BE2C (cell line): ENCODE measurements at regions not wholly inside any gene's neighbourhood (a gene's known extent, or its start where the extent isn't known, plus 50 kb on each side); places are given as distances from the start of the nearest gene placed in this dataset.

Experiments used
- DNase-seq: peaks from one replicate; pipeline ENCODE4 v3.0.0-alpha.2; 2020
- H3K27me3 ChIP-seq: fragments of 250-450 bp; sonication (Bioruptor Pico); 2 replicates; pipeline ENCODE4 v1.5.1; 2020; ENCODE audit warnings: mild to moderate bottlenecking
- H3K36me3 ChIP-seq: fragments of 250-450 bp; sonication (Bioruptor Pico); 2 replicates; pipeline ENCODE4 v1.5.1; 2020; ENCODE audit warnings: mild to moderate bottlenecking
- H3K4me1 ChIP-seq: fragments of 250-450 bp; sonication (Bioruptor Pico); 2 replicates; pipeline ENCODE4 v1.5.1; 2020
- H3K4me3 ChIP-seq: 2 replicates; pipeline ENCODE4 v1.5.1; 2011; ENCODE audit warnings: low read depth, low read length
- H3K9me3 ChIP-seq: fragments of 250-450 bp; sonication (Bioruptor Pico); 2 replicates; pipeline ENCODE4 v1.5.1; 2020
- TF ChIP-seq, protein P1 (sequence below): IDR thresholded peaks from 2 replicates; pipeline ENCODE4 v1.5.1; 2012; ENCODE audit warnings: mild to moderate bottlenecking, low read depth, low read length

DNA sequence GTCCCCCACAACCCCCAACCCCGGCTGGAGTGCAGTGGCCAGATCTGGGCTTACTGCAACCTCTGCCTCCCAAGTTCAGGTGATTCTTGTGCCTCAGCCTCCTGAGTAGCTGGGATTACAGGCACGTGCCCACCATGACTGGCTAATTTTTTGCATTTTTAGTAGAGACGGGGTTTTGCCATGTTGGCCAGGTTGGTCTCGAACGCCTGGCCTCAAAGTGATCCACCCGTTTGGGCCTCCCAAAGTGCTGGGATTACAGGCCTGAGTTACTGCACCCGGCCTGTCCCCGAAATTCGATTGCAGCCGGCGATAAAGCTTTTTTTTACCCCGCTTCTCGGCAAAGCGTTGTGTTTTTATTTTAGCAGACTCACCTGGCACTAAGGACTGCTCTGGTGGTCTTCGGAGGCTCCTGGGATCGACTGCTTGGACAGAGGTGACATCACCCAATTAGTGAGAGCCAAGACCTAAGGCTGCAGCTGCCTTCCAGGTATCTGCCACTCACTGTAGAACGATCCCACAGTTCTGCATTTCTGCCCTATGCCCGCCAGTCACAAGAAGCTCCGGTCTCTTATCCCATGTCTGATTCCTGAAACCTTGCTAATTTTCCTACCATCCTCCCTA, 82.2 kb upstream of the ARL4D start:
- Histone ChIP-seq H3K4me1 (no peaks in the 10 kb centered on the region), H3K9me3 (no peaks in the 10 kb centered on the region), H3K27me3 (no peaks in the 10 kb centered on the region), H3K36me3 (no peaks in the 10 kb centered on the region), H3K4me3 (no peak overlapping the region)
- no peak for DNase-seq
- TF ChIP-seq, protein P1, sequence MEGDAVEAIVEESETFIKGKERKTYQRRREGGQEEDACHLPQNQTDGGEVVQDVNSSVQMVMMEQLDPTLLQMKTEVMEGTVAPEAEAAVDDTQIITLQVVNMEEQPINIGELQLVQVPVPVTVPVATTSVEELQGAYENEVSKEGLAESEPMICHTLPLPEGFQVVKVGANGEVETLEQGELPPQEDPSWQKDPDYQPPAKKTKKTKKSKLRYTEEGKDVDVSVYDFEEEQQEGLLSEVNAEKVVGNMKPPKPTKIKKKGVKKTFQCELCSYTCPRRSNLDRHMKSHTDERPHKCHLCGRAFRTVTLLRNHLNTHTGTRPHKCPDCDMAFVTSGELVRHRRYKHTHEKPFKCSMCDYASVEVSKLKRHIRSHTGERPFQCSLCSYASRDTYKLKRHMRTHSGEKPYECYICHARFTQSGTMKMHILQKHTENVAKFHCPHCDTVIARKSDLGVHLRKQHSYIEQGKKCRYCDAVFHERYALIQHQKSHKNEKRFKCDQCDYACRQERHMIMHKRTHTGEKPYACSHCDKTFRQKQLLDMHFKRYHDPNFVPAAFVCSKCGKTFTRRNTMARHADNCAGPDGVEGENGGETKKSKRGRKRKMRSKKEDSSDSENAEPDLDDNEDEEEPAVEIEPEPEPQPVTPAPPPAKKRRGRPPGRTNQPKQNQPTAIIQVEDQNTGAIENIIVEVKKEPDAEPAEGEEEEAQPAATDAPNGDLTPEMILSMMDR: no peak

DNA sequence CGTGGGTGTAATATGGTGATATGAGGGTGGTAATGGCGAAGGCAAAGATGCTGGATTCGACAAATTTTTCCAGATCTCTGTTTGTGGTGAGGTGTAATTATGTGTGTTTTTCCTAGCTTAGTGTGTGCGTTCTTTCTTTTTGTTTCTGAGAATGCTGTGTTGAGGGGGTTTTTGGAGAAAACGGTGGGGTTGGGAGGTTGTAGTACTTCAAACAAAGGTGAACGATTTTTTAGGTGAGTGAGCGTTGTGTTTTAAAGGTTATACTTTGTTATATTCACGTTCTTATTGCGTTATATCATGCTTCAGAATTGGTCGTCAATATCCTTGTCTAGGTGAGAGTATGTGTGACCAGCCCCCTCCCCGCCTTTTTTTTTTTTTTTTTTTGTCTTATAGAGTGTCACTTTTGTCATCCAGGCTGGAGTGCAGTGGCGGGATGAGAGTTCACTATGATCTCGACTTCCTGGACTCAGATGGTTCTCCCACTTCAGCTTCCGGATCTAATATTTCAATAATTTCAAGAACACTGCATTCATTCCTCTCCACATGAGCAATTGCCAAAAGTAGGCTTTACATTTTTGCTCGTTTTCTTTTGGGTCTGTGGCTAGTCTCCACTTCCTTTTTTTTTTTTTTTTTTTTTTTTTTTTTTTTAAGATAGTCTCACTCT, 82.2 kb upstream of the RNU2-1 start:
- TF ChIP-seq, protein P1: no peak

DNA sequence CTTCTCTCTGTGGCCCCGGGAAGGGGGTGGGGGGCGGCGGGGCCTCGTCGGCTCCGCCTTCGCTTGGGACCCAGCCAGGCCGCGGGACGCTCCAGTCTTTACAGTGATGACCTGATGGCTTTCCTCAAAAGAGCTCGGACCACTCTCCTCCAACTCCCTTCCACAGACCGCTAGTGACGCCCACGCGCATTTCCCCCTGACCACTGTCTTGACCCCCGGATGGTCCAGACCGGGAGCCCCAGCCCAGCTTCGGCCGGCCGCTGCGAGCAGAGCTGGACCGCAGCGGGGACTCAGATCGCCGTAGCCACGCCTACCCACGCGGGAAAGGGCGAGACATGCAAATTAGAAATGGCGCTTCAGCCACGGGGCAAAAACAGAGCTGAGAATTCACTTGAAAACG, 81.6 kb upstream of the RNU2-1 start:
- no peaks in the 10 kb centered on the region for H3K36me3 ChIP-seq
- no peak for DNase-seq
- no peaks in the 10 kb centered on the region for H3K4me1 ChIP-seq
- H3K4me3 ChIP-seq: no peak overlapping the region
- no peaks in the 10 kb centered on the region for H3K9me3 ChIP-seq
- no peaks in the 10 kb centered on the region for H3K27me3 ChIP-seq
- TF ChIP-seq, protein P1: no peak

More for the DNA sequence above, 82.2 kb upstream of the RNU2-1 start:
- no peaks in the 10 kb centered on the region for H3K4me1 ChIP-seq
- H3K27me3 ChIP-seq: no peaks in the 10 kb centered on the region
- H3K9me3 ChIP-seq: no peaks in the 10 kb centered on the region
- no peaks in the 10 kb centered on the region for H3K36me3 ChIP-seq
- no peak overlapping the region for H3K4me3 ChIP-seq
- no peak for DNase-seq

DNA sequence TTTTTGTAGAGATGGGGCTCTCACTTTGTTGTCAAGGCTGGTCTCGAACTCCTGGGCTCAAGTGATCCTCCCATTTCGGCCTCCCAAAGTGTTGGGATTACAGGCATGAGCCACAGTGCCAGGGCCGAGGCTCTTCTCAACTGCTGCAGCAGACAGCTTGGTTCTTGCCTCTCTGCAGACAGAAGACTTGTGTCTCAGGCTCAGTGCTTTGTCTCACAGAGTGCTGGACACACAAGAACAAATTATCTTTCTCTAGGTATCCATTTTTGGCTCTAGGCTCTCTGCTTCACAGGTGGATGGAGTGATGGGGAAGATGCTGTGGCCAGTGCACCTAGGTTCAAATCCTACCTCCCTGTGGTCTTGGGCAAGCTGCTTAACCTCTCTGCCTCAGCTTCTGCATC, 80.8 kb upstream of the RNU2-1 start:
- no peaks in the 10 kb centered on the region for H3K9me3 ChIP-seq

DNA sequence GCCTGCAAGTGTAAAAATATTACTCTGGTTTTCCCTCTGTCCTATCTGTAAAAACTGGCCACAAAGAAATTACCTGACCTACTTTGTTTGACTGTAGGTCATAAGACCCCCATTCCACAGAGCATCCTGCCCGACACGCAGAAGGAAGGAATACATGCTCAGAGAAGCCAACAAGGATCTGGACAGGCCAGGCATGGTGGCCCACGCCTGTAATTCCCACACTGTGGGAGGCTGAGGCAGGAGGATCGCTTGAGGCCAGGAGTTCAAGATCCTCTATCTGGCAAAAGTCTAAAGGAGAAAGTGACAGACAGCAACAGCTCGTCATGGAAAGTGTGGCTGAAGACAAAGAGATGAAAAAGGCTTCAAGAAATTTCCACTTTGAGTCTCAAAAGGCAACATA, 78.2 kb upstream of the RNU2-1 start:
- no peak for DNase-seq
- Histone ChIP-seq H3K27me3 (no peaks in the 10 kb centered on the region), H3K36me3 (no peaks in the 10 kb centered on the region), H3K9me3 (no peaks in the 10 kb centered on the region), H3K4me3 (no peak overlapping the region), H3K4me1 (0 out of 2 replicates have a peak, but pooled peaks cover 3% of the 10 kb centered on the region)
- TF ChIP-seq, protein P1: no peak

More for the DNA sequence above, 80.8 kb upstream of the RNU2-1 start:
- H3K4me3 ChIP-seq: no peak overlapping the region
- H3K4me1 ChIP-seq: 0 out of 2 replicates have a peak, but pooled peaks cover under 1% of the 10 kb centered on the region
- H3K27me3 ChIP-seq: no peaks in the 10 kb centered on the region
- TF ChIP-seq, protein P1: no peak
- no peaks in the 10 kb centered on the region for H3K36me3 ChIP-seq
- DNase-seq: no peak
